HG03439 (cell line): ENCODE measurements at regions not wholly inside any gene's neighbourhood (a gene's known extent, or its start where the extent isn't known, plus 50 kb on each side); places are given as distances from the start of the nearest gene placed in this dataset.
"Not testable (repeated sequence)": the region's sequence is repeated elsewhere in the genome, so short reads cannot be mapped to it uniquely, and the experiment has no call there.

Experiments
- ATAC-seq: cut with Tn5 transposase; IDR thresholded peaks from one replicate; pipeline ENCODE4 v1.9.1; 2021; ENCODE audit warnings: mild to moderate bottlenecking, moderate library complexity; ENCODE audit not compliant: unreplicated experiment

- no peak for ATAC-seq
Measured at GRCh38 chr5:54885636-54886035, 99.8 kb downstream of the ESM1 start.

GRCh38 chr5:54884195-54884536 is 101.2 kb downstream of the ESM1 start:
- ATAC-seq, result no peak

GRCh38 chr5:54883374-54884194 is 101.8 kb downstream of the ESM1 start:
- no peak for ATAC-seq

- no peak for ATAC-seq
Measured at GRCh38 chr5:54882841-54883240, 102.6 kb downstream of the ESM1 start.

DNA sequence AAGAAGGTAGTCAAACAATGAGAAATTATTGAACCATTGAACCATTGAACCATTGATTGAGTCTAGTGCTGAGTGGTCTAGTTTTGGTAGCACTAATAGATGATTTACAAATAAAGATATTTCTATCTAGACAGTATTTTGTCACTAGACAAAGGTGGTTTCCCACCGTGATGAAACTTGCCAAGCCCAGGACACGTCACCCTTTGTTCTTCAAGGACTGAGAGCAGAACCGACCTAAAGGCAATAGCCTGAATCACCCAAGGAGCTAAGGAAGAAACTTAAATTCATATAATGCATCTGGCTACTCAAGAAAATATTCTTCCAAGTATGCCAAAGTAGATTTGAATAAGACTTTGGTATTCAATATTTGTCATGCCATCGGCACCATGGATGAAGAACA is 103.3 kb downstream of the ESM1 start:
- ATAC-seq, result no peak

- ATAC-seq, result no peak
Measured at GRCh38 chr5:54881286-54882005, 103.9 kb downstream of the ESM1 start.

DNA sequence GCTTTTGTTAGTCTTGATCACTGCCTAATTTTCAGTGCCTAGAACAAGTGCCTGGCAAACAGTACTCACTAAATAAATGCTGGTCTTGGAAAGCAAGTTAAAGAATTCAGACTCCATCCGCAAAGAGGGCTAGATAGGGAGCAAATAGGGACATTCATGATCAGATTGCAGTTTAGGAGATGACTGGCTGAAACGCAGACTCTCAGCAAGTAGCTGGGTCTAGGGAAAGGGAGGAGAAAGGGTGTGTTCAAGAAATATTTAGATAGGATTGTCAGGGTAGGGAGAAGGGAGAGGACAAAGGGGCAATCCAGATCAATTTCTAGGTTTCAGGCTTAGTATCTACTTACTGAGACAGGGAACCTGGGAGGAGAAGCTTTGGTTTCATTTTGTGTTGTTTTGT is 108.4 kb downstream of the ESM1 start:
- no peak for ATAC-seq

- no peak for ATAC-seq
Measured at GRCh38 chr5:54876556-54876955, 108.8 kb downstream of the ESM1 start.

DNA sequence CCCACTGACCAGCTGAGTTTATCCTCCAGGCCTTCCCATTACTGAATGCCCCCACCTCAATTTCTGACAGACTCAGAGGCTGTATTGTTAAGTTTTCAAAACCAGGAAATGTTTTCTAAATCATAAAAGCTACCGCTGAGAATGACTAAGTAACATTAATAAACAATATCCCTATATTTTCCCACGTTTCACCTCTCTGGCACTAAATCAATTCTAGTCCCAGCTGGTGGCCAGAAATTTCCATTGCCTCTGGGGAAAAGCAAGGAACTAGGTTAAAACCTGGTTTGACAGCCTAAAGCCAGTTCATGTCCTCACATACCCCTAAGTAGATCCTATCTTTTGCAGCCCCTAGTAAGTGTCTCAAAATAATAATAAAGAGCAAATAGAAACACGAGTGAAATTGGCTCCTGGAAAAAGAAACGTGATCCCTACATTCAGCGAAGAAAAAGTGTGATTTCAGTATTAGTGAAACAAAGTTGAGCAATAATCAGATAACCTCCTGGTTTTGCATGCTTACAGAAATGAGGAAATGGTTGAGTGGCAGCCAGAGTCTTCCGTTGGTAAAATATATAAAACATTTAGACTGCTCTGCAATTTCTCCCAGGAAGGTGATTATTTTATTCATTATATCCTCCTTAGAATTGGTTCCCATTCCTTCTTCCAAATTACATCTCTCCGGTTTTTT is 110.9 kb downstream of the ESM1 start:
- ATAC-seq, result no peak

- no peak for ATAC-seq
Measured at GRCh38 chr5:54873691-54874090, 111.7 kb downstream of the ESM1 start.

GRCh38 chr5:54872810-54873209 is 112.6 kb downstream of the ESM1 start:
- no peak for ATAC-seq

DNA sequence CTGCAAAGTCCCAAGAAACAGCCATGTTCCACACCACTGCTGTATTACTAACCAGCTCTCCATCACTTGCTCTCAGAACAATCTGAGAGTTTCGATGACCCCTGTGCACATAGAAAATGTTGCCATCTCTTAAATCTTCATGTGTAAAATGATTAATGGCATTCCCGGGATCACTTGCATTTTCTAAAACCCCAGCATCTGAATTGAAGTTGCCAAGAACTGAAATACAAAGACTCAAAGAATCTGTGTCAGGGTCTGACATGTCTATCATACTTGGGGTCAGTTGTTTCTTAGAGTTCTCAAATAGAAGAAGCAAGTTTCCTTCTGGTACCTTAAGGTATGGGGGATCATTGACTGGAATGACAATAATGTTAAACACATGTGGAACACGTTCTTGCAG is 115.1 kb downstream of the ESM1 start:
- ATAC-seq, result no peak

- ATAC-seq, result no peak
Measured at GRCh38 chr5:54869691-54870090, 115.7 kb downstream of the ESM1 start.

GRCh38 chr5:54868511-54869483 is 116.6 kb downstream of the ESM1 start:
- ATAC-seq, result no peak

GRCh38 chr5:54867310-54867944 is 118.0 kb downstream of the ESM1 start:
- ATAC-seq, result no peak

- not testable (repeated sequence) for ATAC-seq
Measured at GRCh38 chr5:54864911-54865515, 120.4 kb downstream of the ESM1 start.

DNA sequence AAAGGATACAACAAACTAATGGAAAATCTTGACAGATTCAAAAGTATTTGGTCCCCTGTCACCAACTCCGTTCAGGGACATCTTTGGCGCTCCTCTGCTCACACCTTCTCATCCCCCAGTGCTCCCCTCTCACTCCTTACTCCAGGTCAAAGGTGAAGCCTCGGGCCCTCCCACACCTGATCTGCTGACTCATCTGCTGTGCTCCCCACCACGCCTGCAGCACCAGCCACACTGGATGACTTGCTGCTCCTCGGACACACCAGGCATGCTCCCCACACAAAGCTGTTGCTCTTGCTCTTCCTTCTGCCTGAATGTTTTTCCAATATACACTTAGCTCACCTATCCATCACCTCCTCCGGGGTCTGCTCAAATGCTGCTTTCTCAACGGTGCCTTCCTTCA is 123.4 kb downstream of the ESM1 start:
- ATAC-seq, result no peak

GRCh38 chr5:54861212-54861894 is 124.0 kb downstream of the ESM1 start:
- ATAC-seq, result no peak

DNA sequence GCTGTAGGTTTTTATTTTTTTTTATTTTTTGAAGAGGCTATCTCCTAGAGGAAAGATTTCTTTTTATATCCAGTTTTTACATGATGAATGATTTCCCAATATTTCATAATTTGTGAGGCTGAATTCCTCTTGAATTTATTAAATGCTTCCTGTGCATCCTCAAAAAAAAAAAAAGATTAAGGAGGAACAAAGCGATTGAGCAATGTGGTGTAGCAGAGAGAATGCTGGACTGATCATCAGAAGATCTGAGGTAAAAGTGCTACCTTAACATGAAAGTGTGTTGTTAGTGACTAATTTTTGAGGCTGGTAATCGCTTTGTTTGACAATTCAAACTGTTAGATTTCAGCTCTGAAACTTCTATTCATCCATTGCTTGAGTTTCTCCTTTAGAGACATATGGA is 125.1 kb downstream of the ESM1 start:
- no peak for ATAC-seq
